HG03159 (cell line): ENCODE measurements at regions not wholly inside any gene's neighbourhood (a gene's known extent, or its start where the extent isn't known, plus 50 kb on each side); places are given as distances from the start of the nearest gene placed in this dataset.

Experiments used
- ATAC-seq: cut with Tn5 transposase; IDR thresholded peaks from one replicate; pipeline ENCODE4 v1.9.1; 2021; ENCODE audit warnings: mild to moderate bottlenecking, moderate library complexity; ENCODE audit not compliant: unreplicated experiment

DNA sequence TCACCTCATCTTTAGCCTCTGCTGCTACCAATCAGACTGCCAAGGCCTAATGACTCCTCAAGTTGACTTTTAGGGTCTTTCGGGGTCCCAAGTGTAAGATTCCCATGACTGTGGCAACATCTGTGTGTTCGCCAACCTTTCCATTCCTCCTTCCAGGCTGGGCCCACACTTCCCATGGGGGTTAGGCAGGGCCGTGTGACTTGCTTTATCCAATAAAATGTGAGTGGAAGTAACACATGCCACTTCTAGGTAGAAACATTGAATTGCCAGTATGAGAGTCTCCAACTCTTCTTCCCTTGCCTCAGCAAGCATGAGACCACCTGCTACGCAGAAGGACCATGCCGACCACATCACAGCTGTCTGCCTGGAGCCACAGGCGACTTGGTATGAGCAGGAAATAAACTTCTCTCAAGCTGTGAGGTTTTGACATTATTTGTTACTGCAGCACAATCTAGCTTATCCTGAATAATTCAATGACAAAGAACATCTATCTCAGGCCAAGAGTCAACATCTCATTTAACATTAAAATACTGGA lies 190.4 kb upstream of the IER5L start:
- no peak for ATAC-seq

DNA sequence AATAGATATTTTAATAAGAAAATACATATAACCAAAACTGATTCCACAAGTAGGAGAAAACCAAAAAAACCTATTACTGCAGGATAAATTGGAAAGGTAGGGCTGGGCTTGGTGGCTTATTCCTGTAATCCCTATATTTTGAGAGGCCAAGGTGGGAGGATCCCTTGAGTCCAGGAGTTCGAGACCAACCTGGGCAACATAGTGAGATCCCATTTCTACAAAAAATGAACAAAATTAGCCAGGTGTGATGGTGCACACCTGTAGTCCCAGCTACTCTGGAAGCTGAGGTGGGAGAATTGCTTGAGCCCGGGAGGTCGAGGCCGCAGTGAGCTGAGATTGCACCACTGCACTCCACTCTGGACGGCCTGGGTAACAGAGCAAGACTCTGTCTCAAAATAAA lies 189.2 kb upstream of the IER5L start:
- no peak for ATAC-seq

DNA sequence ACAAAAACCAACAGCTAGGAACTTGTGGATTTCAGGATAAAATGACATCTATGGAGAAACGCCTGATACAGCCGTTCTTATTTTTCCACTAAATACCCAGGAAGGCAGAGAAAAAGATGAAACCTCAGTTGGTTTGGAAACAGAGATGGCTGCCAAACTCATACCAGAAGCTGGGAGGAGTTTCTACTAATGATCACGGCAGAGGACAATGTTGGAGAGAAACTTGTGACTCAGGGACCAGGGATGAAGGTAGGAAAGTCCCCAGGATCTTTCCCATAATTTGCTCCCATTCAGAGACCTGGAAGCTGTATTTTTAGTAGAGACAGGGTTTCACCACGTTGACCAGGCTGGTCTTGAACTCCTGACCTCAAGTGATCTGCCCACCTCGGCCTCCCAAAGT lies 187.1 kb upstream of the IER5L start:
- no peak for ATAC-seq

DNA sequence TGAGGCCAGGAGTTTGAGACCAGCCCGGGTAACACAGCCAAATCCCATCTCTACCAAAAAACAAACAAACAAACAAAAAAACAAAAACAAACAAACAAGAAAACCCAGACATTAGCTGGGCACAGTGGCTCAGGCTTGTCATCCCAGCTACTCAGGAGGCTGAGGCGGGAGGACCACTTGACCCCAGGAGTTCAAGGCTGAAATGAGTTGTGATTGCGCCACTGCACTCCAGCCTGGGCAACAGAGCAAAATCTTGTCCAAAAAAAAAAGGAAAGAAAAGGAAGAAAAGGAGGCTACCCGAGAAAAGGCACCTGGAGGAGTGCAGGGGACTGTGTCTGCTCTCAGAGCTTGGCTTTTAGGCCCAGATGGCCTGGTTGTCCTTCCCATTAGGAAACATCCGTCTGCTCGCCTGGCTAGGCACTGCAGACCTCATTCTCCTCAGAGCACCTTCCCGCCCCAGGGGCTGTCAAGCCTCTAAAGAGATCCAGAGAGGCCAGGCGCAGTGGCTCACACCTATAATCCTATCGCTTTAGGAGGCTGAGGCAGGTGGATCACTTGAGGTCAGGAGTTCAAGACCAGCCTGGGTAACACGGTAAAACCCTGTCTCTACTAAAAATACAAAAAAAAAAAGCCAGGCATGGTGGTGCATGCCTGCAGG lies 185.3 kb upstream of the IER5L start:
- no peak for ATAC-seq

DNA sequence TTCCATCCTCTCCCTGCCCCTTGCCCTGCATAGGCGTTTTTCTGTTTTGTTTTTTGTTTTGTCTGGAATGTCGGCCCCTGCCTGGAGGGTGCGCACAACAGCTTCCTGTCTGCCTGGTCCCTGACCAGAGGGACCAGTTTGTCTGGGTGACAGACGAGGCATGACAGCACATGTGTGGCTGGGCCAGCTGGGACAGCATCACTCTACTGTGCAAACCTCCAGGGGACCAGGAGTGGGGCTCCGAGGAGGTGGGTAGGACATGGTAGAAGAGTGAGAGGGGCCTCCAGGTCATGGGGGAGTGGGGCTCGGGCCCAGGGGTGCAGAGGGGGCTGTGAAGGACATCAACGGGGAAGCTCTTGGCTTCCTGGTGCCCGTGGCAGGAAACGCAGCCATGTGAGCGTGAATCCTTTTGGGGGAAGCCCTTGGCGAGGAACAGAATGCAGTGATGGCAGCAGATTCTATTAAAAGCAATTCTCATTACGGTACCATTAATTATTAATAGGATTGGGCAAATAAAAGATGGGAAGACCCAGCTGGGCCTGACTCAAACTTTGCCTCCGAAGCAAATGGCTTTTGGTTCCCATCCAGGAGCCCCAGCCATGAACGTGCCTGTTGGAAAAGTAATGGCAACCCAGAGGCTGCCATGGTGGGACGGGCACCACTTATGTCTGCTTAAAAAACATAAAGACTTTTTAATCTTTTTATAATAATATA lies 184.4 kb upstream of the IER5L start:
- no peak for ATAC-seq

DNA sequence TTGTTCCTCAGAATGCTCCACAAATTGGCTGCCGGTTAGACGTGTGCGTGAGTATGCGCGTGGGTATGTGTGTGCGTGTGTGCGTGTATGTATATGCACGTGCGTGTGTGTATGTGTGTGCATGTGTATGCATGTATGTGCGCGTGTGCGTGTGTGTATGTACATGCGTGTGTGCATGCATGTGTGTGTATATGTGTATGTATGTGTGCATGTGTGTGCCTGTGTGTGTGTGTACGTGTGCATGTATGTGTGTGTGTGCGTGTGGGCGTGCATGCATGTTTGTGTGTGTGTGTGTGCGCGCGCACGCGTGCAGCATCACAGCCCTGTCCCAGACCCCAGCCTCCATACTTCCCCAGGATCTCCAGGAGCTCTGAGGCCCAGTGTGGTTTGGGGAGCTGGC lies 183.1 kb upstream of the IER5L start:
- ATAC-seq, result no peak

DNA sequence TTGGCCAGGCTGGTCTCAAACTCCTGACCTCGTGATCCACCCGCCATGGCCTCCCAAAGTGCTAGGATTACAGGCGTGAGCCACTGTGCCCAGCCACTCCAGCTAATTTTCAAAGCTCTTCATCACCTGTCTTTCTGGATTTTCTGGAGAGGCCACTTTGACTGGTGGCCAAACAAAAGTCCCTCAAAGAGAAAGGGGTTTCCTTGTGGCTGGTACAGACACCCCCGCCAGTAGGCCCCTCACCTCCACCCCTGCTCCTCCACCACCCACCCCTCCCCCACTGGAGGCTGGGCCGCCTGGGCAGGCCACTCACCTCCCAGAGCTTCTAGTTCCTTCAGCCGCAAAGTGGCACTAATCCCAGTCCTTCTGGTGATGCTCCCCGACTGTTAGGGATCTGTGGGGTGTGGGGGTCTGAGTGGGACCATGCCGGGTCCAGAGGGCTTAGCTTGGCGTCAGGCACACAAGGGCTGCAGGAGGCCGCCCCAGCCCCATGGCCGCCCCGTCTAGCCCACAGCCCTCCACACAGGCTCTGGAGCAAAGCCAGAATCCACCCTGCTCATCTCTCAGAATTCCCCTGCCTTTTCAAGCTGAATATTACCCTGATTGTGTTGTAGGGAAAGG lies 182.0 kb upstream of the IER5L start:
- no peak for ATAC-seq

DNA sequence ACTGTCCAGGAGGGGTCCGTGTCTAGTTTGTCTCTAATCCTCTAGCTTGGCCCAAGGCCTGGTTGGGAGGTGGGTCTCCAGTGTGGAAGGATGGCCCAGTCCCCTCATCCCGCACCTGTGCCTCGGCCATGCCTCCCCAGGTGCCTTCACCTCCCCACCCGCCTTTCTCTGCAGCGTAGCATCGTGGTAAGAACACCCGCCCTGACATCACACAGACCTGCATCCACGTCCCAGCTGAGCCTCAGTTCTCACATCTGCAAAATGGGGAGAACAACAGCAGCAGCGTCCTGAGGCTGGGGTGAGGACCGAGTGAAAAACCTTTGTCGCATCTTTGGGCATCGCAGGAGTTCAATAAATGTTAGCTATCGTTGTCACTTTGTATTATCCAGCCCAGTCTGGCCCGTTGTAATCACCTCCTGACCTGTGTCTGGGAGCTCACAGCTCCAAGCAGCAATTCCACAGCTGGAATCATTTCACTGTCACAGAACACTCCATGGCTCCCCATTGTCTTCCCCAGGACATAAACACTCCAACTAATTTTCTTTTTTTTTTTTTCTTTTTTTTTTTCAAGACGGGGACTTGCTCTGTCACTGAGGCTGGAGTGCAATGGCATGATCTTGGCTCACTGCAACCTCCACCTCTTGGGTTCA lies 181.2 kb upstream of the IER5L start:
- no peak for ATAC-seq

DNA sequence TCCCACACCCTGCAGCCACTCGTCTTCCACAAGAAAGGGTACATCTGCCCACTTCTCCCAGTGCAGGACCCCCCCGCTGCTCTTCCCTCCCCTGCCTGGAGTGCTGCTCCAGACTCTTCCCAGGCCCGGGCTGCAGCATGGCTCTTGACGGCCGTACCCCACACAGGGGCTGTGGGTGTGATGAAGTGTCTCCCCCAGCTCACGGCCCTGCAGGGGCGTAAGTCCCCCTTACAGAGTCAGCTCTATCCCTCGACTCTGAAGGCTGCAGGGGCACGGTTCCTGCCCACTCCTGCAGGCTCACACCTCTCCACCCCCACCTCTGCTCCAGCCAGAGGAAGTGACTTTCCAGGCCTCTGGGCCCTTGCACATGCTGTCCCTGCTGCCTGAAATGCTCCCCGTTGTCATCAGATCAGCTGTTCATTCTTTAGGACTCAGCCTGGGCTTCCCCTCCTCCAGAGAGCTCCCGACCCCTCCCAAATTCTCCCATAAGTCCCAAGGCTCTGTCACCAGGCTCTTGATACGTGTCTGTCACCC lies 180.6 kb upstream of the IER5L start:
- ATAC-seq, result no peak

DNA sequence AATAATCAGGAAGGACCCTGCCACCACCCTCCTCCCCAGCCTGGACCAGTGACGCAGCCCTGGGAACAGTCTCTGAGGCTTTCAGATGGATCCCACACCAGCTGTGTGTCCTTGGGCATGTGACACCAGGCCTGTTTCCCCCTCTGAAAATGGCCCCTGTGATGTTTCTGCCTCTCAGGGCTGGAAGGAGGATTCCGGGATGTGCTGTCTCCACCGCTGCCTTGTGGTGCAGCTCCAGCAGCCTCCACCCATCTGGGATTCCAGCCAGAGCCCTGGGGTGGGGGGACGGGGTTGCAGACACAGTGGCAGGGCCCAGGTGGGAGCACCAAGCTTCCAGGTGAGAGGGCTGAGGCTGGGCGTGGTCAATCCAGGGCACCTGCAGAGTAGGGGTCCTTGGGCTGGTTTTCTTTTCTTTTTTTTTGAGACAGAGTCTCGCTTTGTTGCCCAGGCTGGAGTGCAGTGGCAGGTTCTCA lies 179.7 kb upstream of the IER5L start:
- ATAC-seq, result no peak

DNA sequence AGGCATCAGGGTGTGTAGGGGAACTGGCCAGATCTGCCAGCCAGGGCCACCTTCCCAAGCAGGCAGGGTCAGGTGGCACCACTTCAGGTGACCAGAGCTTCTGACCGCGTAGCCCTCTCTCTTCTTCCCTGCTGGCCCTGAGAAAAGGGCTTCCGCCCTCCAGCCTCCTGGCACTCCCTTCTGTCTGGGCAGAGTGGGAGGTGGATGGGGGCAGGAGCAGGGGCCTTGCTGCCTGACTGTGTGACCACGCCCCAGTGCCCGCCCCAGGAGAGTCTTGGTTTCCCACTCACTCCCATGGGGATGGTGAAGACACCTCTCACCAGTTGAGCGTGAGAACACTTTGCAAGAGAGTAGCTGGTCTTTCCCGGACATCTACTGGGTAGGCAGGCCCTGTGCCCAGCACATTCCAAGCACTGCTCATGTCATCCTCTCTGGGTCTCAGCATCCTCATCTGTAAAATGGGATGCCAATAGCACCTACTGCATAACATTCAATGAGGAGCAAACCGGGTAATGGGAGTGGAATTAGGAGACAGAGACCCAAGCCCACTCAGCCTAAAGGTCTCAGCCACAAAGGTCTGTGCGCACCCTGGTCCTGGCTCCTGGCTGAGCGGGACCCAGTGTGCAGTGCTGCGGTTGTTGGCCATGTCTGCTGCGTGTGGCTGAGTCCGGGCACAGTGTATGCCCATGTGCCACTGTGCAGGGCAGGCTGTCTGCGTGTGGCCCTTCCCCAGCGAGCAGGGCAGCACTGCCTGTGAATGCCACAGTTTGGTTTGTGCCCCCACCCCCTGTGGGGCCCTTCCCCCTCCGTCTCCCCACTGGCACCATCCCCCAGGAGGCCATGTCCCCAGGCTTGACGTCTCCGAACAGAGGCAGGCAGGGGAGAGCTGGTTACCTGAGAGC lies 179.1 kb upstream of the IER5L start:
- ATAC-seq, result no peak

DNA sequence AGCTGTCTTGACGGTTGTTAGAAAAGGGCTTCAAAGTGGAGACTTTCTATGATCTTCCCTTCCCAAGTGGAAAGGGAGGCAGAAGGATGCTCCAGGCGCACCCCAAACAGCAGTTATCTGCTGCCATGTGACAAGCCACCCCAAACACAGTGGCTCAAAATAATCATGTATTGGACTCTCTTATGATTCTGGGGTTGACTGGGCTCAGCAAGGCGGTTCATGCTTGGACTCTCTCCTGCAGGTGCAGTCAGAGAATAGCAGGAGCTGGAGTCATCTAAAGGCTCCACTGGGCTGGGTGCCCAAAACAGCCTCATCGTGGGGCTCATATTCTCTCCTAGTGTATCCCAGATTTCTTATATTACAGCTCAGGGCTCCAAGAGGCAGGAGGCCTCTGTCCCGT lies 177.6 kb upstream of the IER5L start:
- ATAC-seq, result no peak

DNA sequence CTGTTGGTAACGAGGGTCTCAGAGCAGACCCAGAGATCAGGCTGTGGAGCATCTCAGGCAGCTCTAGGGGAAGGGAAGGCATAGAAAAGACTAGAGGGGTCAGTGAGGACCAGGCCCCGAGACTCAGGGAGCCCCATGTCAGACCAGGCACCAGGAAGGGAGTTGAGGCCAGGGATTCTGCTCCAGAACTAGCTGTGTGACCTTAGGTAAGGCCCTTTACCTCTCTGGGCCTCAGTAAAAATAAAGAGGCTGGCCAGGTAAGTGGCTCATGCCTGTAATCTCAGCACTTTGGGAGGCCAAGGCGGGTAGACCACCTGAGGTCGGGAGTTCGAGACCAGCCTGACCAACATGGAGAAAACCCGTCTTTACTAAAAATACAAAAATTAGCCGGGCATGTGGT lies 176.4 kb upstream of the IER5L start:
- no peak for ATAC-seq

DNA sequence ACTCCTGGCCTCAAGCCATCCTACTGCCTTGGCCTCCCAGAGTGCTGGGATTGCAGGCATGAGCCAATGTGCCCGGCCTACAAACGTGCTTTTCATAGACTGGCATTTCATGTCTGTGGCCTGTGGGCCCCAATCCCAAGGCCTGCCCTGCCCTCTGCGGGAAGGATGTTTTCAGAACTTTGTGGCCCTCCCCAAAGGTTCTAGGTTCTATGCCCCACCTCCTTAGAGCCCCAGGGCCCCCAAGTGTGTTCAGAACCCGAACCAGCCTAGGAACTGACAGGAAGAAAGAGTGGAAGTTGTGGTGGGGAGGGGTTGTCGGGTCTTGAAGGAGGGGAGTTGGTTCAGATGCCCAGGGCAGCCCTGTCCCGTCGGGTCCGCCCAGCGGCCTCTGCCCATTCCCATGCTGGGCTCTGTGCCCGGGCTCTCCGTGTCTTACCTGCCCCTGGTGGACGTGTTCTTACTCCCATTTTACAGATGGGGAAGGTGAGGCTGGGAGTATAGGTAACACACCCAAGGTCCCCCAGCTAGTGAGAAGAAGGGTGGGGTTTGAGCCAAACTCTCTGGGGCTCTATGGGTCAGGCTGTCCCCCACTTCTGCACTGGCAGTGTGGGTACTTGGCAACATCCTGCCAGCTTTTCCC lies 175.8 kb upstream of the IER5L start:
- ATAC-seq, result no peak

DNA sequence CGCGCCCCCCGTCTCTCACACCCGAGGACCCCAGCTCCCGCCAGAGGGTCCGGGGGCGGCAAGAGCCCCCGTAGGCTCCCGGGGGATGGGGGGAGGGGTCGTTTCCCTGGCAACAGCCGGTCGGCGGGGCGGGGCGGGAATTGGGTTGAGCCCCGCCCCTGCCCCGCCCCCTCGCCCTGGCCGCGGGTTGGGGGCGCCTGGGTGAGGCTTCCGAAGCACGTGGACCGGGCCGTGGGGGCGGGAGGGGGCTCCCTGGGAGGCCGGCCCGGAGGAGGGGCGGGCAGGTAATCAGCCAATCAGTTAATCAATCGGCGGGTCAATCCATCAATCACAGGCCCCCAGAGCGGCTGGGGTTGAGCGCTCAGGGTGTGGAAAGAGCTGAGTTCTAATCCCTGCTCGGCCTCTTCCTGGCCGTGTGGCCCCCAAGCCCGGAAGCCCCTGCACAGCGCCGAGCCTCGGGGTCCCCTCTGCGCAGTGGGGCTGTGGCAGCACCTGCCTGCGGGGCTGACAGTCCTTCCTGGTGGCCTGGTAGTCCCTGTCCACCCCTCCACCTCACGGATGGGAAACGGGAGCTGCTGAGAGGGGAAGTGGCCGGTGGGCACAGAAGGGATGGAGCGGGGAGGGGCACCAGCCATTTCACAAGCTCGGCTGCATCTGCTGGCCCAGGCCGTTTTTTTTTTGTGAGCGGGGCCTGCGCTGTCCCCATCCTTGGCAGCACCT lies 174.2 kb upstream of the IER5L start:
- ATAC-seq, result no peak

DNA sequence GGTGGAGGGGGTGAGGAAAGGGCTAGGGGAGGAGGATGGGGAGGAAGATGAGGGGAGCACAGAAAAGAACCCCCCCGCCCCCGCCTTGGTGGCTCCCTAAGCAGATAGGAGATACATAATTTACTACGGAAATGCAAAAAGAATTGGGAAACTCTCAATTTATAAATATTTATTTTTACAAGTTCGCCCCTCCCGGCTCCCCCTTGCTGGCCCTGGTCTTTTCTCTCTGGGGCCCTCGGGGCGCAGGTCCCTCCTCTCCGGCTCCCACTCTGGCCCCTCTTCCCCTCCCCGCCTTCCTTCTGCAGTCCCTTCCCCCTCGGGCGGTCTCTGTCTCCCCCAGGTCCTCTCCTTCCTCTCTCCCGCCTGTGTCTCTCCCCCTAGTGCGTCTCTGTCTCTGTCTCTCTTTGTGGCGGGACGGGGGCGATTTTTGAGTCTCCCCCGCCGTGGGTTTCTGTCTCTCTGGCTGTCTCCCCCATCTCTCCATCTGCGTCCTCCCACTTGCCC lies 173.6 kb upstream of the IER5L start:
- ATAC-seq, result no peak

DNA sequence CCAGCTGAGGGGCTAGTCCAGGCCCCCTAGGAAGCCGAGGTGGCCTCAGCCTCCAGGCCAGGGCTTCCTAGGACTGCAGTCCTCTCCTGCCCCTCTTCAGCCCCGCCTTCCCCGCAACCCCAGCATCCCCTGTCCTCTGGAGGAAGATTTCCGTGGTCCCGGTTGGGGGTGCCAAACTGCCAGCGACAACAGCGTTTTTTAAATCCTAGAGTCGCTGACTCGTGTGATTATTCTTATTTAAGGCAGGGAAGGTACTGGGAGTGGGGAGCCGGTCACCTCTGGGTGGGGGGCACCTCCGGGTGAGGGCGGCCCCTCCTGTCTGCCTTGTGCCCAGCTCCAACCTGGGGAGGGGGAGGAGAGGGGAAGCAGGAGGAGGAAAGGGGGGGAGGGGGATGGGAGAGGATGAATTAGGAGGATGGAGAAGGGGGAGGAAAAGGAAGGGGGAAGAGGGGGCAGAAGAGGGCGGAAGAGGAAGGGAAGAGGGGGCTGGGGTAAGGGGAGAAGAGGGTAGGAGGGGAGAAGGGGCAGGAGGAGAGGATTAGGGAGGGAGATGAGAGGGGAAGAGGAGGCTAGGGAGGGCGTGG lies 173.1 kb upstream of the IER5L start:
- no peak for ATAC-seq

DNA sequence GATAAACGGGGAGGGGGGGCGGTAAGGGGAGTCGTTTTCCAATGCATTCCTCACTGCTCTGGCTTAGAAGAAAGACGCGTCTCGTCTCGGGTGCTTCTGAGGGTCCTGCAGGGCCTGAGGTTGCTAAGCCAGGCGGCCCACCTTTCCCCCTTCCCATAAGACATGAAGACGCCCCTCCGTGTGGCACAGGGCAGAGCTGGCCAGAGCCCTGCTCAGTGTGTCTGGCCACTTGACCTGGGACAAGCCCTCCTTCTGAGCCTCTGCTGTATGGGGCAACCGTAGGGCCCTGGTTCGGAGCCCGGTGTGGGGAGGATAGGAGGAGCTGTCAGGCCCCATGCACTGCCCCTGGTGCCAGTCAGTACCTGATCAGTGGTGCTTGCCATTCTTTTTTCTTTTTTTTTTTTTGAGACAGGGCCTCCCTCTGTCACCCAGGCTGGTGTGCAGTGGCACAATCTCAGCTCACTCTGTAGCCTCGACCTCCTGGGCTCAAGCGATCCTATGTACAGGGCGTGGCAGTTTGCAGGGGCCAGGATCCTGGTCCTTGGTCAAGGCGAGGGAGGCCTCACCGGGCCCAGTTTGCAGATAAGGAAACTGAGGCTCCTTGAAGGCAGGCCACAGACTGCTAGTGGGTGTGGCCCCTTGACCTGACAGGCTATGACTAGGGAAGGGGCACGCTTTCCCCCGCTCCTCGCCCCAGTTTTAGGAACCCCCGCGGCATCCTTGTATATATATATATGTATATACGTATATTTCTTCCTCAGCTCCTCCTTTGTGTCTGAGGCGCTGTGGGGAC lies 172.3 kb upstream of the IER5L start:
- ATAC-seq, result no peak
